Natural killer cell treated with Interleukin-12 subunit alpha and Interleukin-12 subunit beta and Interleukin-15 and Interleukin-18, amount 100 ng/mL, for 72 hours (primary cell): ENCODE measurements at regions not wholly inside any gene's neighbourhood (a gene's known extent, or its start where the extent isn't known, plus 50 kb on each side); places are given as distances from the start of the nearest gene placed in this dataset.
"Not testable (repeated sequence)": the region's sequence is repeated elsewhere in the genome, so short reads cannot be mapped to it uniquely, and the experiment has no call there.

Experiments used
- ATAC-seq, 2 donors: fragments of 150-1000 bp; cut with Tn5 transposase in 1 of 2; sonication (Bioruptor Pico), chemical (Tn5 transposase) in 1 of 2; 2 replicates each; pipeline ENCODE4 v1.10.0; 2021
- DNase-seq: peaks from one replicate; pipeline ENCODE4 v3.0.0; 2022; ENCODE audit warnings: low spot score
- H3K27ac Mint-ChIP-seq, 2 donors: 1 replicate in 1 of 2; 2 replicates in 1 of 2; pipeline ENCODE4 v1.8.0; 2022; ENCODE audit warnings: mixed read lengths in 2 of 2, mild to moderate bottlenecking in 1 of 2, moderate library complexity in 1 of 2
- H3K27me3 Mint-ChIP-seq, 2 donors: 1 replicate in 1 of 2; 2 replicates in 1 of 2; pipeline ENCODE4 v1.8.0; 2022; ENCODE audit warnings: mixed read lengths in 2 of 2
- H3K36me3 Mint-ChIP-seq: one replicate; pipeline ENCODE4 v1.8.0; 2022; ENCODE audit warnings: mixed read lengths
- H3K4me1 Mint-ChIP-seq, 2 donors: 1 replicate in 1 of 2; 2 replicates in 1 of 2; pipeline ENCODE4 v1.8.0; 2022; ENCODE audit warnings: low read depth in 2 of 2, mixed read lengths in 2 of 2, mild to moderate bottlenecking in 1 of 2
- H3K4me3 Mint-ChIP-seq: one replicate; pipeline ENCODE4 v1.8.0; 2022; ENCODE audit warnings: mixed read lengths
- H3K9me3 Mint-ChIP-seq: 2 replicates; pipeline ENCODE4 v1.8.0; 2022; ENCODE audit warnings: mixed read lengths

GRCh38 chr3:55269096-55269495 lies 218.0 kb downstream of the WNT5A start:
- Mint-ChIP-seq H3K27ac (no peak overlapping the region), H3K4me1 (no peaks in the 10 kb centered on the region), H3K27me3 (no peaks in the 10 kb centered on the region)

GRCh38 chr3:55267206-55267930 lies 219.7 kb downstream of the WNT5A start:
- DNase-seq = no peak
- Mint-ChIP-seq H3K9me3 (peaks cover 11% of the 10 kb centered on the region), H3K4me3 (no peak overlapping the region), H3K36me3 (no peaks in the 10 kb centered on the region), H3K4me1 (no peaks in the 10 kb centered on the region), H3K27ac (no peak overlapping the region), H3K27me3 (no peaks in the 10 kb centered on the region)
- no peak for ATAC-seq

More at GRCh38 chr3:55269096-55269495, 218.0 kb downstream of the WNT5A start:
- H3K9me3 Mint-ChIP-seq = peaks cover 12% of the 10 kb centered on the region
- no peak for ATAC-seq
- no peak overlapping the region for H3K4me3 Mint-ChIP-seq
- no peaks in the 10 kb centered on the region for H3K36me3 Mint-ChIP-seq
- DNase-seq = no peak

GRCh38 chr3:55264919-55265318 lies 222.2 kb downstream of the WNT5A start:
- Mint-ChIP-seq H3K4me3 (no peak overlapping the region), H3K36me3 (no peaks in the 10 kb centered on the region), H3K27ac (no peak overlapping the region), H3K9me3 (peaks cover 11% of the 10 kb centered on the region), H3K4me1 (no peaks in the 10 kb centered on the region), H3K27me3 (no peaks in the 10 kb centered on the region)
- DNase-seq = no peak
- ATAC-seq = no peak

- no peak for ATAC-seq
- no peak overlapping the region for H3K4me3 Mint-ChIP-seq
- peaks cover under 1% of the 10 kb centered on the region for H3K36me3 Mint-ChIP-seq
- DNase-seq = no peak
- peaks cover 25% of the 10 kb centered on the region for H3K9me3 Mint-ChIP-seq
- H3K27me3 Mint-ChIP-seq = no peaks in the 10 kb centered on the region
- no peaks in the 10 kb centered on the region for H3K4me1 Mint-ChIP-seq
- H3K27ac Mint-ChIP-seq = no peak overlapping the region
Measured at GRCh38 chr3:55252921-55253320, 234.2 kb downstream of the WNT5A start.

- DNase-seq, H3K4me3 Mint-ChIP-seq, H3K27ac Mint-ChIP-seq, H3K36me3 Mint-ChIP-seq, H3K4me1 Mint-ChIP-seq, ATAC-seq, H3K27me3 Mint-ChIP-seq: not testable (repeated sequence)
- peaks cover 31% of the 10 kb centered on the region for H3K9me3 Mint-ChIP-seq
Measured at GRCh38 chr3:55249156-55249555, 237.9 kb downstream of the WNT5A start.

DNA sequence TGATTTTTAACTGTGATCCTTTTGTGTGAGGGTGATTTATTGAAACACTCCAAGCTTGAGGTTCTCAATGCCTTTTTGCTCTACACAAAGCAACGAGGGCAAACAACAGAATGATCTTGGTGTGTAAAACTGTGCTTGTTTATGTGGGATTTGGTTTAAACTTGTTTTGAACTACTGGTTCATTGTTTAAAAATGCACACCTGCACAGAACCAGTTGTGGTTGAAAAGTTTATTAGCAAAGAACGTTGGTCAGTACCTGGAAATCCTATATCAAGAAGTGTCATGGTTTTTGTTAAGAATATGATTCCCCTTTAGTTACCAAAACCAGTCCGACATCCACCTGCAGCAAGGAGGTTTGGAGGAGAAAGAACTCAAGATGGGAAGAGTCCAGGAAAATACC lies 239.4 kb downstream of the WNT5A start:
- no peaks in the 10 kb centered on the region for H3K4me1 Mint-ChIP-seq
- DNase-seq = no peak
- H3K4me3 Mint-ChIP-seq = no peak overlapping the region
- H3K27me3 Mint-ChIP-seq = no peaks in the 10 kb centered on the region
- no peak overlapping the region for H3K27ac Mint-ChIP-seq
- ATAC-seq = no peak
- peaks cover 5% of the 10 kb centered on the region for H3K36me3 Mint-ChIP-seq
- peaks cover 31% of the 10 kb centered on the region for H3K9me3 Mint-ChIP-seq

- H3K36me3 Mint-ChIP-seq = peaks cover 5% of the 10 kb centered on the region
- H3K4me3 Mint-ChIP-seq = no peak overlapping the region
- no peak overlapping the region for H3K27ac Mint-ChIP-seq
Measured at GRCh38 chr3:55246033-55246432, 241.1 kb downstream of the WNT5A start.

DNA sequence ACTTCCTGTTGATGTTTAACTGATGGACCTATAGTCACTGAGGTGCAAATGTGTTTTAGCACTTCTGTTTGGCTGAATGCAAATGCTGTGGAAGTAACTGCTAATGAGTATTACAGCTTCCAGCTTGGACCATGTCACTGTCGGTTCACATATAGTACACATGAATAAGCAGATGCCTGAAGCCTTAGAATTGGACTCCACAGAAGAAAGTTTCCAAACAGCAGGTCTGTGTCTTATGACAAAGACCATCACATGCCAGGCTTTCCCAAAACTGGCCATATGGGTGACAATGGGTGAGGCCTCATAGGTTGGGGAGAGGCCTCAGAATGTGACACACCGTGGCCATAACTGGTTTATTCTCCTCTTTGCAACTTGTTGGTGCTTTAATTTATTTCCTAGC lies 241.8 kb downstream of the WNT5A start:
- peaks cover 26% of the 10 kb centered on the region for H3K9me3 Mint-ChIP-seq
- H3K36me3 Mint-ChIP-seq = peaks cover 5% of the 10 kb centered on the region

More at GRCh38 chr3:55246033-55246432, 241.1 kb downstream of the WNT5A start:
- peaks cover 30% of the 10 kb centered on the region for H3K9me3 Mint-ChIP-seq
- no peaks in the 10 kb centered on the region for H3K4me1 Mint-ChIP-seq
- H3K27me3 Mint-ChIP-seq = no peaks in the 10 kb centered on the region
- DNase-seq (no peak), ATAC-seq (no peak)

DNA sequence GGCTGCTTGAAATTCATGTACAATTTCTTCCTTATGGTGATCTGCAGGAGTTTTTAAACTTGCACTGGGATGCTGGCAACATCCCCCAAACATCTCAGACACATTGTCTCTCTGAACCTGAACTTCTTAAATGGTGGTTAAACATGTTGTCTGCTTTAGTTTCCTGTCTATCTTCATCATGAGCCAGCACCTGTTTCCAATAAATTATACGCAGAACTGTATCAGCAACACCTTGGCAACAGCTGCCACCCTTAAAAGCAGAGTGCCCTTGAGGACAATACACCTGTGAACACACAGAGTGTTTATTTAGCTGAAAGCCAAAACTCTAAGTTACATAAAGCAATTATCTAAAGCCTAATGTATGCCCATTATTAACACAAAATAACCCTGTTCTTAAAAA lies 242.9 kb downstream of the WNT5A start:
- DNase-seq (no peak), ATAC-seq (no peak)
- no peak overlapping the region for H3K27ac Mint-ChIP-seq
- no peak overlapping the region for H3K4me3 Mint-ChIP-seq
- no peaks in the 10 kb centered on the region for H3K4me1 Mint-ChIP-seq
- peaks cover 5% of the 10 kb centered on the region for H3K36me3 Mint-ChIP-seq
- no peaks in the 10 kb centered on the region for H3K27me3 Mint-ChIP-seq
- H3K9me3 Mint-ChIP-seq = peaks cover 21% of the 10 kb centered on the region

More for the DNA sequence above, 241.8 kb downstream of the WNT5A start:
- ATAC-seq (no peak), DNase-seq (no peak)
- Mint-ChIP-seq H3K4me3 (no peak overlapping the region), H3K27ac (no peak overlapping the region), H3K4me1 (no peaks in the 10 kb centered on the region), H3K27me3 (no peaks in the 10 kb centered on the region)

DNA sequence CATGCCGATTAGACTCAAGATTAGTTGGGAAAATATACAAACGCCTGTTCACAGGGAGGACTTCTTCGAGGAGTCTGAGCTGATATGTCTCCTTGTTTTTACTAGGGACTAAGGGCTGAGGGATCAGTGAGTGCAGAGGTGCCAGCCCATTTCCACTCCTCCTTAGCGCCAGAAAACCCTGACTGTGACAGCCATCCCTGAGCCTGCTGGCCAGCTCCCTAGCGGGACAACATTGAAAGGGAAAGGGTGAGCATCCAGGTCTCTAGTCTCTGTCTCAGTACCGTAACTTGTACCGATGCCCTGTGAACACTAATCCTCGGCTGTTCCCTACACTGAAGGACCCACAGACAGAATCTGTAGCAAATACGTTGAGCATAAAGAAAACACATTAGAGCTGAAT lies 243.4 kb downstream of the WNT5A start:
- Mint-ChIP-seq H3K27ac (no peak overlapping the region), H3K9me3 (peaks cover 20% of the 10 kb centered on the region), H3K36me3 (peaks cover 5% of the 10 kb centered on the region), H3K27me3 (no peaks in the 10 kb centered on the region), H3K4me1 (no peaks in the 10 kb centered on the region), H3K4me3 (no peak overlapping the region)
- no peak for DNase-seq
- ATAC-seq = no peak

DNA sequence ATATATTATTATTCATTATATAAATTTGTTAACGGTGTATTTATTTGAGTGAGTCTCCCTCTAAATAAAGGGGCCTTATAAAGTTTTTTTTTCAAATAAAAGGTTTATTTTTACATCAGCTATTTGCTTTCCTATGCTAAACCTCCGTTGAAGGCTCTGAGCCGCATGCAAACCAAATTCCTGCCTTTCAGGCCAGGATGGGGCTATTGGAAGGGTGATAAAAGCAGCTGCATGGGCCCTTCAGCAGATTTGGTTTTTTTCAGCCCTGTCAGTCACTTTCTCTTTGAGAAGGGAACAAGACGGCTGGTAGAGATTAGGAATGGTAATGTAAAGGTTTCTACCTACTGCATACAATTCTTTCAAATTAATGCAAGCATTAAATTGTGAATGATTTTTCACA lies 244.2 kb downstream of the WNT5A start:
- no peaks in the 10 kb centered on the region for H3K4me1 Mint-ChIP-seq
- peaks cover 4% of the 10 kb centered on the region for H3K36me3 Mint-ChIP-seq
- H3K27ac Mint-ChIP-seq = no peak overlapping the region
- H3K27me3 Mint-ChIP-seq = no peaks in the 10 kb centered on the region
- no peak for DNase-seq
- ATAC-seq = no peak
- H3K4me3 Mint-ChIP-seq = no peak overlapping the region
- H3K9me3 Mint-ChIP-seq = peaks cover 20% of the 10 kb centered on the region

- DNase-seq (no peak), ATAC-seq (no peak)
- Mint-ChIP-seq H3K27me3 (no peaks in the 10 kb centered on the region), H3K4me1 (no peaks in the 10 kb centered on the region), H3K36me3 (no peaks in the 10 kb centered on the region), H3K27ac (no peak overlapping the region), H3K9me3 (peaks cover 20% of the 10 kb centered on the region), H3K4me3 (no peak overlapping the region)
Measured at GRCh38 chr3:55241098-55241497, 246.0 kb downstream of the WNT5A start.

GRCh38 chr3:55235416-55235815 lies 251.7 kb downstream of the WNT5A start:
- Mint-ChIP-seq H3K4me3 (no peak overlapping the region), H3K9me3 (peaks cover 27% of the 10 kb centered on the region), H3K36me3 (no peaks in the 10 kb centered on the region), H3K27me3 (no peaks in the 10 kb centered on the region), H3K4me1 (no peaks in the 10 kb centered on the region), H3K27ac (no peak overlapping the region)
- ATAC-seq (no peak), DNase-seq (no peak)

- H3K27ac Mint-ChIP-seq = no peak overlapping the region
- H3K4me3 Mint-ChIP-seq = no peak overlapping the region
Measured at GRCh38 chr3:55226696-55227095, 260.4 kb downstream of the WNT5A start.

GRCh38 chr3:55218577-55218976 lies 268.5 kb downstream of the WNT5A start:
- peaks cover 17% of the 10 kb centered on the region for H3K9me3 Mint-ChIP-seq
- no peaks in the 10 kb centered on the region for H3K27me3 Mint-ChIP-seq
- H3K4me1 Mint-ChIP-seq = no peaks in the 10 kb centered on the region
- no peak overlapping the region for H3K4me3 Mint-ChIP-seq
- ATAC-seq (no peak), DNase-seq (no peak)
- H3K27ac Mint-ChIP-seq = no peak overlapping the region
- H3K36me3 Mint-ChIP-seq = peaks cover 10% of the 10 kb centered on the region

More at GRCh38 chr3:55226696-55227095, 260.4 kb downstream of the WNT5A start:
- no peaks in the 10 kb centered on the region for H3K4me1 Mint-ChIP-seq
- H3K9me3 Mint-ChIP-seq = peaks cover 15% of the 10 kb centered on the region
- ATAC-seq = no peak
- no peaks in the 10 kb centered on the region for H3K27me3 Mint-ChIP-seq
- H3K36me3 Mint-ChIP-seq = no peaks in the 10 kb centered on the region
- DNase-seq = no peak
